Mesendoderm (in vitro differentiated cells): ENCODE measurements at regions not wholly inside any gene's neighbourhood (a gene's known extent, or its start where the extent isn't known, plus 50 kb on each side); places are given as distances from the start of the nearest gene placed in this dataset.

ENCODE experiments used
- DNase-seq: peaks from one replicate; pipeline ENCODE4 v3.0.0; 2013
- H2AK5ac ChIP-seq: 2 replicates; pipeline ENCODE4 v1.6.1; 2013; ENCODE audit warnings: low read length, inconsistent platforms
- H2BK120ac ChIP-seq: 2 replicates; pipeline ENCODE4 v1.6.1; 2013; ENCODE audit warnings: low read depth, mild to moderate bottlenecking, low read length, moderate library complexity, mixed read lengths
- H2BK15ac ChIP-seq: replicated peaks from 2 replicates; pipeline ENCODE4 v1.6.1; 2013; ENCODE audit warnings: low read depth, mild to moderate bottlenecking, moderate library complexity
- H2BK5ac ChIP-seq: 2 replicates; pipeline ENCODE4 v1.6.1; 2013; ENCODE audit warnings: low read length, inconsistent platforms
- H3K18ac ChIP-seq: 2 replicates; pipeline ENCODE4 v1.6.1; 2013; ENCODE audit warnings: mild to moderate bottlenecking, low read length, mixed read lengths
- H3K23ac ChIP-seq: one replicate; pipeline ENCODE4 v1.6.1; 2013; ENCODE audit warnings: low read length
- H3K27ac ChIP-seq: 2 replicates; pipeline ENCODE4 v1.5.1; 2013; ENCODE audit warnings: low read depth, mild to moderate bottlenecking, inconsistent platforms, low read length, moderate library complexity
- H3K27me3 ChIP-seq: 2 replicates; pipeline ENCODE4 v1.6.1; 2013; ENCODE audit warnings: low read length, control low read depth, mild to moderate bottlenecking, inconsistent platforms; ENCODE audit not compliant: insufficient read depth, poor library complexity
- H3K36me3 ChIP-seq: 2 replicates; pipeline ENCODE4 v1.6.1; 2013; ENCODE audit warnings: low read length, inconsistent platforms; ENCODE audit not compliant: control insufficient read depth, insufficient read depth
- H3K4ac ChIP-seq: one replicate; pipeline ENCODE4 v1.6.1; 2013; ENCODE audit warnings: low read depth, mild to moderate bottlenecking, low read length, moderate library complexity
- H3K4me1 ChIP-seq: 2 replicates; pipeline ENCODE4 v1.6.1; 2013; ENCODE audit warnings: low read depth, low read length, inconsistent platforms; ENCODE audit not compliant: control insufficient read depth
- H3K4me2 ChIP-seq: 2 replicates; pipeline ENCODE4 v1.6.1; 2013; ENCODE audit warnings: low read length
- H3K4me3 ChIP-seq: 2 replicates; pipeline ENCODE4 v1.5.1; 2013; ENCODE audit warnings: mild to moderate bottlenecking, low read length
- H3K56ac ChIP-seq: one replicate; pipeline ENCODE4 v1.6.1; 2013; ENCODE audit warnings: low read length
- H3K79me1 ChIP-seq: 2 replicates; pipeline ENCODE4 v1.6.1; 2013; ENCODE audit warnings: low read length, inconsistent platforms
- H3K79me2 ChIP-seq: 2 replicates; pipeline ENCODE4 v1.6.1; 2013; ENCODE audit warnings: mild to moderate bottlenecking, low read length; ENCODE audit not compliant: control insufficient read depth, insufficient read depth
- H3K9ac ChIP-seq: 2 replicates; pipeline ENCODE4 v1.6.1; 2013; ENCODE audit warnings: low read length, inconsistent platforms
- H4K5ac ChIP-seq: one replicate; pipeline ENCODE4 v1.6.1; 2013; ENCODE audit warnings: low read length
- H4K8ac ChIP-seq: one replicate; pipeline ENCODE4 v1.6.1; 2013; ENCODE audit warnings: low read depth, mild to moderate bottlenecking, control low read depth, low read length, moderate library complexity
- WGBS: extraction: QIAGEN DNeasy Blood & Tissue Kit; methylation state at CpG from one replicate; pipeline ENCODE4 v1.1.7; 2013; ENCODE audit warnings: low lambda C conversion rate, missing lambda C conversion rate; ENCODE audit not compliant: insufficient coverage; ENCODE audit errors: extremely low coverage; 5-methylcytosine and 5-hydroxymethylcytosine counted together

DNA sequence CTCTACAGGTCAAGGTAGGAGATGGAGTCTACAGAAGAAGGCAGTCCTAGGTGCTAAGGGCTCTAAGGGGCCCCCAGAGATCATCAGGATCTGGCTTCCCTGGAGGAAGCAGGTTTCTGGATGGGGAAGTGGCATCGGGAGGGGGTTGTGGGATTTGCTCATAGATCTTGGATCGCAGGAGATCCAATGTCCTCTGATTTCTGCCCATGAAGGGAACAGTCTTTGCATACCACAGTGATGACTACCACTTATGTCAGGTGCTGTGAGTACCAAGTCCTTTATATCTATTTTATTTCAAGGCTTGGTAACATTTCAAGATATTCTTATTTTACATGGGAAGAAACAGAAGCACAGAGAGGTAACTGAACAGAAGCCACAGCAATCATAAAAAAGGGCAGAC is 164.0 kb downstream of the RGS9 start:
- no peak overlapping the region for H3K4me3 ChIP-seq

DNA sequence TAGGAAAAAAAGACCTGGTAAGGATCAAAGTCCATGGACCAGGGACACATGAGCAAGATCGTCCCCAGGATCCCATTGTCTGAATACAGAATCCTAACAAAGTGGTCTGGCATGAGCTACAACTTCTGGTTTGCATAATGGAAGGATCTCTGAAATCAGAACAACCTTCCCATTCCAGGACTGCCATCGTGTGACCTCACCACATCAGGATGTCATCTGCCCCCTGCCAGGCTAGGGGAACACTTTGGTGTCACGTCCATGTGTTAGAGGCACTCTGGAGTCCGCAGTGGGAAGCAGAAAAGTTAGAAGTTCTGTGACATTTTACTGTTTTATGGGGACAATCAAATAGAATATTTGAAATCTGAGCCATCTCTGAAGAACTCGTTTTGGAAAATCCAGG is 160.7 kb downstream of the RGS9 start:
- no peaks in the 10 kb centered on the region for H3K79me2 ChIP-seq
- H3K27ac ChIP-seq: no peak overlapping the region
- H3K4me1 ChIP-seq: peaks cover 2% of the 10 kb centered on the region
- H3K4ac ChIP-seq: no peak overlapping the region
- H4K8ac ChIP-seq: no peak overlapping the region
- no peak overlapping the region for H3K4me2 ChIP-seq
- no CpG with 5 or more reads among the region's 5 CpGs for WGBS
- DNase-seq: peak; percentile 58
- no peaks in the 10 kb centered on the region for H3K79me1 ChIP-seq
- H2BK15ac ChIP-seq: no peak overlapping the region
- no peak overlapping the region for H2BK120ac ChIP-seq
- H2BK5ac ChIP-seq: no peak overlapping the region
- H3K36me3 ChIP-seq: no peaks in the 10 kb centered on the region
- no peak overlapping the region for H3K23ac ChIP-seq
- no peak overlapping the region for H3K18ac ChIP-seq
- H2AK5ac ChIP-seq: no peak overlapping the region
- no peaks in the 10 kb centered on the region for H3K27me3 ChIP-seq
- no peak overlapping the region for H4K5ac ChIP-seq
- no peak overlapping the region for H3K56ac ChIP-seq
- no peak overlapping the region for H3K9ac ChIP-seq
- no peak overlapping the region for H3K4me3 ChIP-seq

More for the DNA sequence above, 164.0 kb downstream of the RGS9 start:
- Histone ChIP-seq H4K8ac (no peak overlapping the region), H3K23ac (no peak overlapping the region), H3K36me3 (no peaks in the 10 kb centered on the region), H2AK5ac (no peak overlapping the region), H3K4ac (no peak overlapping the region), H3K4me2 (no peak overlapping the region), H2BK15ac (no peak overlapping the region), H3K9ac (no peak overlapping the region), H2BK5ac (no peak overlapping the region), H3K4me1 (no peaks in the 10 kb centered on the region), H3K18ac (no peak overlapping the region), H3K27ac (no peak overlapping the region), H3K79me1 (no peaks in the 10 kb centered on the region), H3K27me3 (no peaks in the 10 kb centered on the region), H4K5ac (no peak overlapping the region), H3K56ac (no peak overlapping the region), H2BK120ac (no peak overlapping the region), H3K79me2 (no peaks in the 10 kb centered on the region)
- DNase-seq: no peak
- no CpG with 5 or more reads among the region's 2 CpGs for WGBS

- no CpG with 5 or more reads among the region's 2 CpGs for WGBS
Measured at GRCh38 chr17:65297384-65297783, 160.2 kb downstream of the RGS9 start.

GRCh38 chr17:65294181-65294719 is 157.1 kb downstream of the RGS9 start:
- Histone ChIP-seq H3K4me3 (no peak overlapping the region), H3K4me2 (no peak overlapping the region), H3K36me3 (no peaks in the 10 kb centered on the region), H2BK15ac (no peak overlapping the region), H3K27ac (no peak overlapping the region), H2AK5ac (no peak overlapping the region), H2BK5ac (no peak overlapping the region), H3K18ac (no peak overlapping the region), H3K56ac (peak overlapping the region; percentile 80), H3K79me2 (no peaks in the 10 kb centered on the region), H4K5ac (no peak overlapping the region), H3K4ac (no peak overlapping the region), H4K8ac (no peak overlapping the region), H3K23ac (no peak overlapping the region), H3K9ac (peak overlapping the region; percentile 35), H3K79me1 (no peaks in the 10 kb centered on the region), H2BK120ac (no peak overlapping the region), H3K4me1 (peaks cover 2% of the 10 kb centered on the region), H3K27me3 (no peaks in the 10 kb centered on the region)
- DNase-seq: peak; percentile 92
- no CpG with 5 or more reads among the region's 10 CpGs for WGBS

More at GRCh38 chr17:65297384-65297783, 160.2 kb downstream of the RGS9 start:
- Histone ChIP-seq H4K8ac (no peak overlapping the region), H3K27me3 (no peaks in the 10 kb centered on the region), H3K36me3 (no peaks in the 10 kb centered on the region), H2BK5ac (no peak overlapping the region), H3K79me2 (no peaks in the 10 kb centered on the region), H3K18ac (no peak overlapping the region), H3K4me1 (peaks cover 2% of the 10 kb centered on the region), H3K56ac (no peak overlapping the region), H3K79me1 (no peaks in the 10 kb centered on the region), H3K23ac (no peak overlapping the region), H2AK5ac (no peak overlapping the region), H3K9ac (no peak overlapping the region), H3K4ac (no peak overlapping the region), H2BK120ac (no peak overlapping the region), H4K5ac (no peak overlapping the region), H3K27ac (no peak overlapping the region), H3K4me3 (no peak overlapping the region), H3K4me2 (no peak overlapping the region), H2BK15ac (no peak overlapping the region)
- DNase-seq: peak; percentile 15

DNA sequence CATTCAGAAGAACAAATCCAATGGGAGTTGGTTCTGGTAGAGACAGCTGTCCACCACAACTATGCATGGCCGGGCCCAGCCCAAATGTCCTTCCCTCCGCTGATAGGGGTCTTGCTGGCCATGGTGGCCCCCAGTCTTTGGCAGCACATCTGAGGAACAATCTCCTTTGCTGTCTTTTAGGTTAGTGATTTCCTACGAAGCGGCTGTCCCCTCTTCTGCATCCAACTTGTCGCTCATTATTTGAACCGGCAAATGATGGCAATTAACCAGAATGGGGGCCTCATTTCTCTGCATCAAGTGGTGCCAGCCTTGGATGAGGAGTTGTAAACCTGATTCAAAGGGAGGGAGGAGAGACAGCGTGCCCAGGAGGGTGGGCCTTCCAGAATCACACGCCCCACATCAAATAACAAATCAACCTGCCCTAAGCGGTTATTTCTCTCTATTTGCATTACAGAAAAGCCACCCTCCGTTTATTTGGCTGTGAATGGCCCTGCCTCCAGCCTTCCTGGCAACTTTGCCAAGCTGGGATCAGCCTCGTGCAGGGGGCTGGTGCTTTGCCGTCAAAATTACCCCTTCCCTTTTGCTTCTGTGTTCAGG is 156.5 kb downstream of the RGS9 start:
- H4K5ac ChIP-seq: no peak overlapping the region
- H3K4ac ChIP-seq: no peak overlapping the region
- no peak overlapping the region for H2BK120ac ChIP-seq
- peaks cover 2% of the 10 kb centered on the region for H3K4me1 ChIP-seq
- H3K23ac ChIP-seq: no peak overlapping the region
- no peak overlapping the region for H3K27ac ChIP-seq
- no peaks in the 10 kb centered on the region for H3K27me3 ChIP-seq
- H3K79me2 ChIP-seq: no peaks in the 10 kb centered on the region
- H3K4me3 ChIP-seq: no peak overlapping the region
- no peaks in the 10 kb centered on the region for H3K36me3 ChIP-seq
- H2BK15ac ChIP-seq: no peak overlapping the region
- H3K18ac ChIP-seq: no peak overlapping the region
- H3K79me1 ChIP-seq: no peaks in the 10 kb centered on the region
- H2BK5ac ChIP-seq: no peak overlapping the region
- no peak for DNase-seq
- WGBS: no CpG with 5 or more reads among the region's 12 CpGs
- H3K9ac ChIP-seq: no peak overlapping the region
- no peak overlapping the region for H4K8ac ChIP-seq
- no peak overlapping the region for H3K4me2 ChIP-seq
- H3K56ac ChIP-seq: no peak overlapping the region
- no peak overlapping the region for H2AK5ac ChIP-seq

GRCh38 chr17:65292430-65292829 is 155.3 kb downstream of the RGS9 start:
- H2BK120ac ChIP-seq: no peak overlapping the region
- H2BK5ac ChIP-seq: no peak overlapping the region
- H3K4ac ChIP-seq: no peak overlapping the region
- no peak overlapping the region for H2BK15ac ChIP-seq
- no peak overlapping the region for H3K56ac ChIP-seq
- no peak overlapping the region for H4K8ac ChIP-seq
- no peak overlapping the region for H3K4me2 ChIP-seq
- no peak for DNase-seq
- no peak overlapping the region for H3K27ac ChIP-seq
- H3K4me3 ChIP-seq: no peak overlapping the region
- no CpG with 5 or more reads among the region's 11 CpGs for WGBS
- no peaks in the 10 kb centered on the region for H3K79me2 ChIP-seq
- H3K79me1 ChIP-seq: no peaks in the 10 kb centered on the region
- H3K18ac ChIP-seq: no peak overlapping the region
- no peak overlapping the region for H2AK5ac ChIP-seq
- H3K36me3 ChIP-seq: no peaks in the 10 kb centered on the region
- no peak overlapping the region for H4K5ac ChIP-seq
- H3K4me1 ChIP-seq: peaks cover 2% of the 10 kb centered on the region
- no peak overlapping the region for H3K23ac ChIP-seq
- H3K27me3 ChIP-seq: no peaks in the 10 kb centered on the region
- no peak overlapping the region for H3K9ac ChIP-seq
